Gastrocnemius medialis (tissue), 4 donors: ENCODE measurements at regions not wholly inside any gene's neighbourhood (a gene's known extent, or its start where the extent isn't known, plus 50 kb on each side); places are given as distances from the start of the nearest gene placed in this dataset.

Experiments used
- ATAC-seq, 2 donors: fragments of 150-250 bp; one replicate each; pipeline ENCODE4 v1.9.1; 2016
- DNase-seq, 2 donors: peaks; one replicate each; pipeline ENCODE4 v3.0.0-alpha.2; 2019
- H3K27ac ChIP-seq, 4 donors: fragments of 200-600 bp; sonication (generic); 1 replicate in 1 of 4; 2 replicates in 3 of 4; pipeline ENCODE4 v1.5.1; 2016 to 2018; ENCODE audit warnings: mild to moderate bottlenecking in 2 of 4, moderate library complexity in 1 of 4
- H3K27me3 ChIP-seq, 3 donors: fragments of 200-600 bp; sonication (generic) in 2 of 3; 1 replicate in 1 of 3; 2 replicates in 2 of 3; pipeline versions ENCODE4 v1.5.1 to v1.6.0; 2016 to 2019; ENCODE audit warnings: mild to moderate bottlenecking in 1 of 3, moderate library complexity in 1 of 3
- H3K36me3 ChIP-seq, 2 donors: fragments of 200-600 bp; sonication (generic) in 1 of 2; one replicate each; pipeline ENCODE4 v1.5.1; 2017 to 2018
- H3K4me1 ChIP-seq, 2 donors: fragments of 200-600 bp; sonication (generic) in 1 of 2; one replicate each; pipeline ENCODE4 v1.5.1; 2016 to 2017; ENCODE audit warnings: mild to moderate bottlenecking in 2 of 2
- H3K4me3 ChIP-seq, 4 donors: fragments of 200-600 bp; sonication (generic) in 3 of 4; 1 replicate in 1 of 4; 2 replicates in 3 of 4; pipeline ENCODE4 v1.5.1; 2016 to 2019; ENCODE audit warnings: mild to moderate bottlenecking in 2 of 4
- H3K9me3 ChIP-seq, 3 donors: fragments of 200-600 bp; sonication (generic) in 2 of 3; 1 replicate in 1 of 3; 2 replicates in 2 of 3; pipeline ENCODE4 v1.5.1; 2016 to 2019
- CTCF ChIP-seq, 5 experiments: fragments of 450-650 bp in 3 of 5; fragments of 200-600 bp in 2 of 5; sonication (generic) in 2 of 5; IDR thresholded peaks in 4 of 5; conservative IDR thresholded peaks in 1 of 5; 1 replicate in 4 of 5; 2 replicates in 1 of 5; pipeline ENCODE4 v1.5.1; 2016 to 2019; ENCODE audit warnings: antibody characterized with exemption in 5 of 5, mild to moderate bottlenecking in 3 of 5, moderate library complexity in 3 of 5
- POLR2A ChIP-seq, 2 donors: fragments of 450-650 bp; IDR thresholded peaks; one replicate each; pipeline ENCODE4 v1.6.1; 2017; ENCODE audit warnings: antibody characterized with exemption in 2 of 2, mild to moderate bottlenecking in 2 of 2, moderate library complexity in 2 of 2
- in situ Hi-C, 4 donors: fragments of 200-750 bp; cut with MboI; loops; one replicate each; pipeline versions ENCODE4 v1.15.0 to v1.8.0; 2017; ENCODE audit warnings: low sequenced_read_pairs in 4 of 4
- intact Hi-C: fragments of 100-400 bp; cut with DNase I; formaldehyde crosslinking; loops from one replicate; pipeline ENCODE4 v1.15.1; 2023; ENCODE audit warnings: low total_unique reads

GRCh38 chr5:100161868-100162267, 373.3 kb upstream of the FAM174A start:
- Histone ChIP-seq H3K9me3 (no peaks in the 10 kb centered on the region), H3K27me3 (no peaks in the 10 kb centered on the region), H3K36me3 (no peaks in the 10 kb centered on the region), H3K4me1 (no peaks in the 10 kb centered on the region), H3K27ac (no peak overlapping the region), H3K4me3 (no peak overlapping the region)
- no peak for ATAC-seq
- in situ Hi-C loops (no loop called here), intact Hi-C loops (no loop called here)
- DNase-seq, result no peak
- no peak for TF ChIP-seq CTCF (IDR thresholded peaks at IDR 0.05 in 4 of 5, conservative IDR thresholded peaks at IDR 0.05 in 1 of 5)
- no peak for TF ChIP-seq POLR2A (IDR thresholded peaks at IDR 0.05)

DNA sequence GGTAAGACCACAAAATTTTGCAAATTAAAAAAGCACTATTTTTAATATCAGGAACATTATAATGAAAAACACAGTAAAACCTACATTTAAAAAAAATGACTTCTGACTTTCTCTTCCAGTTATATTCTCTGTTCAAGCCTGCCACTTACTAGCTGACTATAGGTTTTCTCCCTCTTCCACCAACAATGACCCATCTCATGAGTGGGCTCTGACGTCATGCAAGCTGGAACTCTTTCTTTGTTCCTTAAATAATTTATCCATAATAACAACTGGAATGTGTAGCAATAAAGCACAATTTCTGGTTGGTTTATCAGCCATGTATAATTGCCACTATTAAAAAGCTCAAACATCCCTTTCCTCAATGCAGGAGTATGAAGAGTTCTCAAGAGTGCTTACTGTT, 378.1 kb upstream of the FAM174A start:
- H3K4me3 ChIP-seq, result no peak overlapping the region
- ATAC-seq, result no peak
- H3K4me1 ChIP-seq, result no peaks in the 10 kb centered on the region
- H3K36me3 ChIP-seq, result no peaks in the 10 kb centered on the region
- no peak for DNase-seq
- no peak overlapping the region for H3K27ac ChIP-seq
- intact Hi-C loops, result no loop called here
- in situ Hi-C loops, result no loop called here
- no peaks in the 10 kb centered on the region for H3K27me3 ChIP-seq
- H3K9me3 ChIP-seq, result no peaks in the 10 kb centered on the region
- TF ChIP-seq CTCF (IDR thresholded peaks at IDR 0.05 in 4 of 5, conservative IDR thresholded peaks at IDR 0.05 in 1 of 5) (no peak), POLR2A (IDR thresholded peaks at IDR 0.05) (no peak)

DNA sequence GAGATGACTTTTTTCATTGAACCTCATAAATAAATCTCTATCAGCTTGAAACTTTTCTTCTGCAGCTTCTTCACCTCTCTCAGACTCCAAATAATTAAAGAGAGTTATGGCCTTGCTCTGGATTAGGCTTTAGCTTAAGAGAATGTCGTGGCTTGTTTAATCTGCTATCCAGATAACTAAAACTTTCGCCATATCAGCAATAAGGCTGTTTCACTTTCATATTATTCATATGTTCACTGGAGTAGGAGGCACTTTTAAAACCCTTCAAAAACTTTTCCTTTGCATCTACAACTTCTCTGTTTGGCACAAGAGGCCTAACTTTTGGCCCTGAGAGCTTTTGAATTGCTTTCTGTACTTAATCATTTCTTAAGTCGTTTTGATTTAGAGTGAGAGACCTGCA, 386.9 kb upstream of the FAM174A start:
- no peak overlapping the region for H3K27ac ChIP-seq

GRCh38 chr5:100142607-100143006, 392.6 kb upstream of the FAM174A start:
- H3K4me1 ChIP-seq, result no peaks in the 10 kb centered on the region
- no peaks in the 10 kb centered on the region for H3K27me3 ChIP-seq
- DNase-seq (no peak), ATAC-seq (no peak)
- H3K36me3 ChIP-seq, result no peaks in the 10 kb centered on the region
- in situ Hi-C loops, result no loop called here
- intact Hi-C loops, result no loop called here
- no peak overlapping the region for H3K27ac ChIP-seq
- H3K4me3 ChIP-seq, result no peak overlapping the region
- TF ChIP-seq CTCF (IDR thresholded peaks at IDR 0.05 in 4 of 5, conservative IDR thresholded peaks at IDR 0.05 in 1 of 5) (no peak), POLR2A (IDR thresholded peaks at IDR 0.05) (no peak)
- no peaks in the 10 kb centered on the region for H3K9me3 ChIP-seq

More for the DNA sequence above, 386.9 kb upstream of the FAM174A start:
- Histone ChIP-seq H3K9me3 (no peaks in the 10 kb centered on the region), H3K4me1 (no peaks in the 10 kb centered on the region), H3K36me3 (no peaks in the 10 kb centered on the region), H3K27me3 (no peaks in the 10 kb centered on the region), H3K4me3 (no peak overlapping the region)
- in situ Hi-C loops (no loop called here), intact Hi-C loops (no loop called here)
- no peak for TF ChIP-seq CTCF (IDR thresholded peaks at IDR 0.05 in 4 of 5, conservative IDR thresholded peaks at IDR 0.05 in 1 of 5)
- TF ChIP-seq POLR2A (IDR thresholded peaks at IDR 0.05), result no peak
- DNase-seq, result no peak
- ATAC-seq, result no peak

DNA sequence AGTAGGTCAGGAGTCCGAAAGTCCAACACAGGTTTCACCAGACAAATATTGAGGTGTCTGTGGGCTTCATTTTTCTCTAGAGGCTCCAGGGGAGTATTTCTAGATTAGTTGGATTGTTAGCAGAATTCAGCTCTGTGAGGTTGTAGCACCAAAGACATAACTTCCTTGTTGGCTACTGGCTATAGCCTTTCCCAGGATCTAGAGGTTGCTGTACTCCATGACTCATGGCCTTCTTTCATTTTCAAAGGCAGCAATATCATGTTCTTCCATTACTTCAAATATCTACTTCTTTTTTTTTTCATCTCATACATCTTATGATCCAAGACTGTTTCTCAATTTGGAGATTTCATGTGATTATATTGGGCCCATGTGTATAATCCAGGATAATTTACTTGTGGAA, 404.0 kb upstream of the FAM174A start:
- DNase-seq (no peak), ATAC-seq (no peak)
- no peak overlapping the region for H3K4me3 ChIP-seq
- intact Hi-C loops (no loop called here), in situ Hi-C loops (no loop called here)
- H3K4me1 ChIP-seq, result no peaks in the 10 kb centered on the region
- H3K9me3 ChIP-seq, result no peaks in the 10 kb centered on the region
- no peaks in the 10 kb centered on the region for H3K27me3 ChIP-seq
- H3K36me3 ChIP-seq, result no peaks in the 10 kb centered on the region
- no peak overlapping the region for H3K27ac ChIP-seq
- TF ChIP-seq POLR2A (IDR thresholded peaks at IDR 0.05) (no peak), CTCF (IDR thresholded peaks at IDR 0.05 in 4 of 5, conservative IDR thresholded peaks at IDR 0.05 in 1 of 5) (no peak)
